ENCODE measurements at regions not wholly inside any gene's neighbourhood (a gene's known extent, or its start where the extent isn't known, plus 50 kb on each side); places are given as distances from the start of the nearest gene placed in this dataset.

GRCh38 chr6:33508935-33509926 is 54.9 kb downstream of the ZBTB9 start:
- TF ChIP-seq CTCF (IDR thresholded peaks at IDR 0.05) (no peak), POLR2AphosphoS5 (IDR thresholded peaks at IDR 0.05) (no peak), EP300 (IDR thresholded peaks at IDR 0.05) (no peak)
